HG03196 (cell line): ENCODE measurements at regions not wholly inside any gene's neighbourhood (a gene's known extent, or its start where the extent isn't known, plus 50 kb on each side); places are given as distances from the start of the nearest gene placed in this dataset.

Experiments
- ATAC-seq: cut with Tn5 transposase; IDR thresholded peaks from one replicate; pipeline ENCODE4 v1.9.1; 2021; ENCODE audit not compliant: unreplicated experiment

- no peak for ATAC-seq
Observed at GRCh38 chr11:127461241-127462064, 460.9 kb upstream of the KIRREL3 start.

GRCh38 chr11:127458561-127458960 lies 458.0 kb upstream of the KIRREL3 start:
- no peak for ATAC-seq

- no peak for ATAC-seq
Observed at GRCh38 chr11:127454856-127455255, 454.3 kb upstream of the KIRREL3 start.

GRCh38 chr11:127452533-127452932 lies 452.0 kb upstream of the KIRREL3 start:
- no peak for ATAC-seq

- ATAC-seq = no peak
Observed at GRCh38 chr11:127451861-127452260, 451.3 kb upstream of the KIRREL3 start.

GRCh38 chr11:127448101-127448500 lies 447.5 kb upstream of the KIRREL3 start:
- ATAC-seq = no peak

- no peak for ATAC-seq
Observed at GRCh38 chr11:127445476-127445875, 444.9 kb upstream of the KIRREL3 start.

GRCh38 chr11:127443297-127443696 lies 442.7 kb upstream of the KIRREL3 start:
- no peak for ATAC-seq

- no peak for ATAC-seq
Observed at GRCh38 chr11:127440616-127441015, 440.0 kb upstream of the KIRREL3 start.

GRCh38 chr11:127425281-127425680 lies 424.7 kb upstream of the KIRREL3 start:
- ATAC-seq = no peak

GRCh38 chr11:127424661-127425060 lies 424.1 kb upstream of the KIRREL3 start:
- no peak for ATAC-seq

GRCh38 chr11:127420139-127420538 lies 419.6 kb upstream of the KIRREL3 start:
- ATAC-seq = no peak

- no peak for ATAC-seq
Observed at GRCh38 chr11:127412722-127413380, 412.3 kb upstream of the KIRREL3 start.

GRCh38 chr11:127412234-127412633 lies 411.7 kb upstream of the KIRREL3 start:
- no peak for ATAC-seq

GRCh38 chr11:127411283-127411682 lies 410.7 kb upstream of the KIRREL3 start:
- no peak for ATAC-seq

- no peak for ATAC-seq
Observed at GRCh38 chr11:127395034-127395433, 394.5 kb upstream of the KIRREL3 start.

GRCh38 chr11:127393460-127393997 lies 393.0 kb upstream of the KIRREL3 start:
- no peak for ATAC-seq

GRCh38 chr11:127392575-127392974 lies 392.0 kb upstream of the KIRREL3 start:
- no peak for ATAC-seq

GRCh38 chr11:127390465-127390864 lies 389.9 kb upstream of the KIRREL3 start:
- ATAC-seq = no peak

- no peak for ATAC-seq
Observed at GRCh38 chr11:127385071-127385470, 384.5 kb upstream of the KIRREL3 start.

- no peak for ATAC-seq
Observed at GRCh38 chr11:127383026-127383425, 382.5 kb upstream of the KIRREL3 start.

- no peak for ATAC-seq
Observed at GRCh38 chr11:127381247-127381646, 380.7 kb upstream of the KIRREL3 start.
